Nephron progenitor cell (in vitro differentiated cells): ENCODE measurements at regions not wholly inside any gene's neighbourhood (a gene's known extent, or its start where the extent isn't known, plus 50 kb on each side); places are given as distances from the start of the nearest gene placed in this dataset.
"Not testable (repeated sequence)": the region's sequence is repeated elsewhere in the genome, so short reads cannot be mapped to it uniquely, and the experiment has no call there.

Source experiments
- DNase-seq: peaks from one replicate; pipeline ENCODE4 v3.0.0; 2021
- H3K27ac Mint-ChIP-seq: 2 replicates; pipeline ENCODE4 v1.8.0; 2021; ENCODE audit warnings: mild to moderate bottlenecking, moderate library complexity, mixed read lengths
- H3K27me3 Mint-ChIP-seq: 2 replicates; pipeline ENCODE4 v1.8.0; 2021; ENCODE audit warnings: mild to moderate bottlenecking, low read depth, mixed read lengths; ENCODE audit not compliant: poor library complexity
- H3K36me3 Mint-ChIP-seq: 2 replicates; pipeline ENCODE4 v1.8.0; 2021; ENCODE audit warnings: low read depth, mixed read lengths
- H3K4me1 Mint-ChIP-seq: 2 replicates; pipeline ENCODE4 v1.8.0; 2021; ENCODE audit warnings: mixed read lengths
- H3K4me3 Mint-ChIP-seq: 2 replicates; pipeline ENCODE4 v1.8.0; 2021; ENCODE audit warnings: mild to moderate bottlenecking, moderate library complexity, mixed read lengths
- H3K9me3 Mint-ChIP-seq: 2 replicates; pipeline ENCODE4 v1.8.0; 2021; ENCODE audit warnings: mild to moderate bottlenecking, moderate library complexity, mixed read lengths
- CTCF ChIP-seq: fragments of 200-600 bp; sonication (generic); IDR thresholded peaks from 2 replicates; pipeline ENCODE4 v1.5.0; 2021; ENCODE audit warnings: antibody characterized with exemption

GRCh38 chr14:48193893-48194292, 518.5 kb upstream of the MDGA2 start:
- DNase-seq, result no peak
- Mint-ChIP-seq H3K4me3 (no peak overlapping the region), H3K4me1 (no peaks in the 10 kb centered on the region), H3K27me3 (no peaks in the 10 kb centered on the region), H3K36me3 (no peaks in the 10 kb centered on the region), H3K9me3 (no peaks in the 10 kb centered on the region), H3K27ac (no peak overlapping the region)
- no peak for TF ChIP-seq CTCF

- H3K27ac Mint-ChIP-seq, DNase-seq, H3K4me1 Mint-ChIP-seq, H3K4me3 Mint-ChIP-seq, H3K36me3 Mint-ChIP-seq, H3K27me3 Mint-ChIP-seq: not testable (repeated sequence)
- H3K9me3 Mint-ChIP-seq, result peaks cover 16% of the 10 kb centered on the region
Measured at GRCh38 chr14:48149624-48150023, 474.2 kb upstream of the MDGA2 start.

- no peaks in the 10 kb centered on the region for H3K27me3 Mint-ChIP-seq
- no peak overlapping the region for H3K27ac Mint-ChIP-seq
- H3K4me1 Mint-ChIP-seq, result peaks cover 8% of the 10 kb centered on the region
- DNase-seq, result no peak
- no peak for TF ChIP-seq CTCF
- H3K9me3 Mint-ChIP-seq, result no peaks in the 10 kb centered on the region
- no peak overlapping the region for H3K4me3 Mint-ChIP-seq
- H3K36me3 Mint-ChIP-seq, result no peaks in the 10 kb centered on the region
Measured at GRCh38 chr14:48140804-48141203, 465.4 kb upstream of the MDGA2 start.

- no peak for DNase-seq
- no peak overlapping the region for H3K27ac Mint-ChIP-seq
- no peak for TF ChIP-seq CTCF
- H3K4me1 Mint-ChIP-seq, result peaks cover 26% of the 10 kb centered on the region
- H3K4me3 Mint-ChIP-seq, result no peak overlapping the region
- no peaks in the 10 kb centered on the region for H3K9me3 Mint-ChIP-seq
- no peaks in the 10 kb centered on the region for H3K36me3 Mint-ChIP-seq
- H3K27me3 Mint-ChIP-seq, result no peaks in the 10 kb centered on the region
Measured at GRCh38 chr14:48129472-48129871, 454.1 kb upstream of the MDGA2 start.

GRCh38 chr14:48127674-48128073, 452.3 kb upstream of the MDGA2 start:
- TF ChIP-seq CTCF, result no peak
- no peaks in the 10 kb centered on the region for H3K27me3 Mint-ChIP-seq
- no peaks in the 10 kb centered on the region for H3K9me3 Mint-ChIP-seq
- peaks cover 26% of the 10 kb centered on the region for H3K4me1 Mint-ChIP-seq
- no peak for DNase-seq
- H3K4me3 Mint-ChIP-seq, result no peak overlapping the region
- H3K27ac Mint-ChIP-seq, result no peak overlapping the region
- H3K36me3 Mint-ChIP-seq, result no peaks in the 10 kb centered on the region

- DNase-seq, result peak; percentile 26
- Mint-ChIP-seq H3K4me3 (peak overlapping the region; percentile 23), H3K9me3 (no peaks in the 10 kb centered on the region), H3K4me1 (peaks cover 26% of the 10 kb centered on the region), H3K27ac (peak overlapping the region; percentile 64), H3K27me3 (no peaks in the 10 kb centered on the region), H3K36me3 (no peaks in the 10 kb centered on the region)
- no peak for TF ChIP-seq CTCF
Measured at GRCh38 chr14:48125654-48126053, 450.2 kb upstream of the MDGA2 start.
